GM18517 (cell line): ENCODE measurements at regions not wholly inside any gene's neighbourhood (a gene's known extent, or its start where the extent isn't known, plus 50 kb on each side); places are given as distances from the start of the nearest gene placed in this dataset.
"Not testable (repeated sequence)": the region's sequence is repeated elsewhere in the genome, so short reads cannot be mapped to it uniquely, and the experiment has no call there.

ENCODE experiments used
- ATAC-seq: cut with Tn5 transposase; IDR thresholded peaks from one replicate; pipeline ENCODE4 v1.9.1; 2021; ENCODE audit warnings: mild to moderate bottlenecking, moderate library complexity; ENCODE audit not compliant: unreplicated experiment

DNA sequence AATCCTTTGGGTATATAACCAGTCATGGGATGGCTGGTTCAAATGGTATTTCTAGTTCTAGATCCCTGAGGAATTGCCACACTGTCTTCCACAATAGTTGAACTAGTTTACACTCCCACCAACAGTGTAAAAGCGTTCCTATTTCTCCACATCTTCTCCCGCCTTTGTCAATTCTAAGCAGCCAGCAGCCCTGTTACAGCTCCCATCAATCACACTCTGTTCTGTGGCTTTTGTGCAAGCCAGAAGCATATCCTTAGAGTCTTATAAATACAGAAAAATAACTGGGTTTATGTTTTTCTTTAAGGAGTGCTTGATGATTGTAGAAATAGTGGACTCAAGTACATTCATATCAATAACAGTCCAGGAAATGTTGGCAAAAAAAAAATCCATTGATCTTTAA is 232.9 kb downstream of the ASMT start:
- ATAC-seq: not testable (repeated sequence)

DNA sequence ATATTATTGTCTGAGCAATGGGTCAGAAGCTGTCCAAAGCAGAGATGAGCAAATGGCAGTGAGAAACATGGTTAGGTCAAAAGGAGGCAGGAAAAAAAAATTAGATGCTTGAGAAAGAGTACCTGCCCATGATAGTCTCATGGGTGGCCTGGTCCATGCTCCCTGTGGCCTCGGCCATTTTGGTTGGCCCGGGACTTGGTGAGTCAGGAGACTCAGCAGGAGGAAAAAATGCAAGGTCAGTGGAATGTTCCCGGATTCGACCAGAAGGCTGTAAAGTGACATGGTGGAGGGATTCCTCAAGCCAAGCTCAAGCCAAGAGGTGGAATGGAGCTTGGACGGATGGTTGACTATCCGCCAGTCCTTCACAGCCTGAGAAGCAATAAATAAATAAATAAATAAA is 236.7 kb downstream of the ASMT start:
- ATAC-seq: no peak

- no peak for ATAC-seq
Observed at GRCh38 chrX:1852082-1852481, 237.2 kb downstream of the ASMT start.

DNA sequence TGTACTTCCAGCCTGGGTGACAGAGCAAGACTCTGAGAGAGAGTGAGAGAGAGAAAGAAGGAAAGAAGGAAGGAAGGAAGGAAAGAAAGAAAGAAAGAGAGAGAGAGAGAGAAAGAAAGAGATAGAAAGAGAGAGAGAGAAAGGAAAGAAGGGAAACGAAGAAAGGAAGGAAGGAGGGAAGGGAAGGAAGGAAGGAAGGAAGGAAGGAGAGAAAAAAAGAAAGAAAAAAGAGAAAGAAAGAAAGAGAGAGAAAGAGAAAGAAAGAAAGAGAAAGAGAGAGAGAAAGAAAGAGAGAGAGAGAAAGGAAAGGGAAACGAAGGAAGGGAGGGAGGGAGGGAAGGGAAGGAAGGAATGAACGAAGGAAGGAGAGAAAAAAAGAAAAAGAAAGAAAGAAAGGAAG is 238.6 kb downstream of the ASMT start:
- no peak for ATAC-seq

GRCh38 chrX:1853916-1854315 is 239.1 kb downstream of the ASMT start:
- ATAC-seq: no peak

GRCh38 chrX:1854861-1855260 is 240.0 kb downstream of the ASMT start:
- not testable (repeated sequence) for ATAC-seq

DNA sequence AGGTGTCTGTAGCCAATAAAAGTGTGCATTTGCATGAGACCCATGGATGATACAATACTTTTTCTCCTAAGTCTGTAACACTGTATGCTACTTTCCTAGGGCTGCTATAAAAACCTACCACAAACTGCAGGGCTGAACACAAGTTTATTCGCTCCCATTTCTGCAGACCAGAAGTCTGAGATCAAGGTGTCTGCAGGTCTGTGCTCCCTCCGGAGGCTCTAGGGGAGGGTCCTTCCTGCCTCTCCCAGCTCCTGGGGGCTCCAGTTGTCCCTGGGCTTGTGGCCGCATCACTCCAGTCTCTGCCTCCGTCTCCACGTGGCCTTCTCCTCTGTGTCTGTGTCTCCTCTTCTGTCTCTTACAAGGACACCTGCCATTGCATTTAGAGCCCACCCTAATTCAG is 244.4 kb downstream of the ASMT start:
- ATAC-seq: not testable (repeated sequence)

DNA sequence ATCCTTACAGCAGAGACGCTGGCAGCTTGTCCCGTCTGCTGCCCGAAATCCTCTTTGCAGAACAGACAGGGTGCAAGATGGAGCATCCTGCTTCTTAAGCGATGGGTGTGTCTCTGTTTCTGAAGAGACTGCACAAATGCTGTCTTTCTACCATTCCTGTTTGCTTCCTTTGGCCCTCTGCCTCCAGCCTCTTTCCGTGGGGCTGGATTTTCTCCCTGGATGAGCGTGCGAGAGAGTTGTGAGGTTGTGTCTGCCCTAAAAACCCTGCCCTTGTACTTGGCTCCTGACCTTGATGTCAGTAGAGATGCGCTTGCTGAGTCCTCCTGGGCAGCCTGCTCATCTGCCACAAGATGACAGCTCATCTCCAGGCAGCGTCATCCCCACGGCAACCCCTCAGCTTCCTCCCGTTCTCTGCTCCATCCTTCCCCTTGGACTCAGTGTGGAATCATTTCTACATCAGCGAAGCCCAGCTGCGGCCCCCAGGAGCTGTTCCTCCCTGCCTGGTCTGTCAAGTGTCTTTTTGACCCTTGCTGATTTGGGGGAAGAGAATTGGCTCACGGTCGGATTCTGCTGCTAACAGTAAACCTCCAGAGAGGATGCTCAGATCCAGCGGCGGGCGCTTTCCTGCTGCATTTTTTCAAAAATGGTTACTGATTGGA is 246.2 kb downstream of the ASMT start:
- no peak for ATAC-seq

DNA sequence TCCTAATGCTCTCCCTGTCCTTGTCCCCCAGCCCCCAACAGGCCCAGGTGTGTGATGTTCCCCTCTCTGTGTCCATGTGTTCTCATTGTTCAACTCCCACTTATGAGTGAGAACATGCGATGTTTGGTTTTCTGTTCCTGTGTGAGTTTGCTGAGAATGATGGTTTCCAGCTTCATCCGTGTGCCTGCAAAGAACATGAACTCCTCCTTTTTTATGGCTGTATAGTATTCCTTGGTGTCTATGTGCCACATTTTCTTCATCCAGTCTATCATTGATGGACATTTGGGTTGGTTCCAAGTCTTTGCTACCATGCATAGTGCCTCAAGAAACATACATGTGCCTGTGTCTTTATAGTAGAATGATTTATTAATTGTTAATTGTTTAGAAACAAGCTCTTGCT is 249.1 kb downstream of the ASMT start:
- not testable (repeated sequence) for ATAC-seq

- ATAC-seq: no peak
Observed at GRCh38 chrX:1870421-1870820, 255.6 kb downstream of the ASMT start.

DNA sequence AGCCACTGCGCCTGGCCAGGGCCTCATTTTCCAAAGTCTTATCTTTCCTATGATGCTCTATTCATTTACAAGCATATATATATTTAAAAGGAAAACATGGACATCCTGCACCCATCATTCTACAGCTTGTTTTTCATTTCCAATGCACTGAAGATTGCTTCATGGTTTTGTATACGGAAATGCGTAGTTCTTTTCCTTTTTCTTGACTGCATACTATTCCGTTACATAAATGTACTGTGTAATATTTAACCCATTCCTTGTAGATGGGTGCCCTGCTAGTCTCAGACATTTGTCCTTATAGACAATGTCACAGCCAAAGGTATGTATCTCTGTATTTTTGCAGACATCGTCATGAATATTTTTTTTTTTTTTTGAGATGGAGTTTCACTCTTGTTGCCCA is 257.0 kb downstream of the ASMT start:
- ATAC-seq: no peak

DNA sequence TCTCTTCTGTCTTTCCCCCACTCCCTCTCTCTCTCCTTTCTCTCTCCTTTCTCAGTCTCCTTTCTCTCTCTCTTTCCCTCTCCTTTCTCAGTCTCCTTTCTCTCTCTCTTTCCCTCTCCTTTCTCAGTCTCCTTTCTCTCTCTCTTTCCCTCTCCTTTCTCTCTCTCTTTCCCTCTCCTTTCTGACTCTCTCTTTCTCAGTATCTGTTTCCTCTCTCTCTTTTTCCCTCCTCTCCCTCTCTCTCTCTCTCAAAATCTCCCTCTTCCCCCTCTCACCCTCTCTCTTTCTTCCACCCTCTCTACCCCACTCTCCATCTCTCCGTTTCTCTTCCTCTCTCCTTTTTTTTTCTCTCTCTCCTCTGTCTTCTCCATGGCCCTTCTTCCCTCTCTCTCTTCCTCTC is 258.8 kb downstream of the ASMT start:
- ATAC-seq: no peak

GRCh38 chrX:1874416-1874815 is 259.6 kb downstream of the ASMT start:
- ATAC-seq: no peak

DNA sequence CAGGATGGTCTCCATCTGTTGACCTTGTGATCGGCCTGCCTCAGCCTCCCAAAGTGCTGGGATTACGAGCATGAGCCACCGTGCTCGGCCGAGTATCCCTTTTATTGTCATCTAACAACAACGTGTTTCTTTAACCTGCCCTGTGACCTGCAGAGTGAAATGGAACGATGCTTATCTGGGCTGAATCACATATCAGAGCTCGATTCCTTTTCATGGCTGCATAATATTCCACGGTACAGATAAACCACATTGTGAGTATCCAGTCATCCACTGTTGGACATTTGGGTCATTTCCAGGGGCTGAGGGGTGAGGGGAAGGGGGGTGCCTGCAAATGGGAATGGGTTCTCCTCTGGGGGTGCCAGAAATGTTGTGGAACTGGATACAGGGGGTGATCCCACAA is 260.0 kb downstream of the ASMT start:
- ATAC-seq: no peak

DNA sequence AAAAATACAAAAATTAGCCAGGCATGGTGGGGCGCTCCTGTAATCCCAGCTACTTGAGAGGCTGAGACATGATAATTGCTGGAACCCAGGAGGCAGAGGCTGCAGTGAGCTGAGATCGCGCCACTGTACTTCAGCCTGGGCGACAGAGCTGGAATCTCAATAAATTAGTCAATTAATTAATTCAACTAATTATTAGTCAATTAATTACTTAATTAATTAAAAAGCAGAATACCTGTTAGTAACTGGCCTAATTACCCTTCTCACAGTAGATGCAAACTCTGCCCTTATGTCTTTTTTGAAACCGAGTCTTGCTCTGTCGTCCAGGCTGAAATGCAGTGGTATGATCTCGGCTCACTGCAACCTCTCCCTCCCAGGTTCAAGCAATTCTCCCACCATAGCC is 261.2 kb downstream of the ASMT start:
- ATAC-seq: no peak

GRCh38 chrX:1877780-1878179 is 262.9 kb downstream of the ASMT start:
- ATAC-seq: no peak

DNA sequence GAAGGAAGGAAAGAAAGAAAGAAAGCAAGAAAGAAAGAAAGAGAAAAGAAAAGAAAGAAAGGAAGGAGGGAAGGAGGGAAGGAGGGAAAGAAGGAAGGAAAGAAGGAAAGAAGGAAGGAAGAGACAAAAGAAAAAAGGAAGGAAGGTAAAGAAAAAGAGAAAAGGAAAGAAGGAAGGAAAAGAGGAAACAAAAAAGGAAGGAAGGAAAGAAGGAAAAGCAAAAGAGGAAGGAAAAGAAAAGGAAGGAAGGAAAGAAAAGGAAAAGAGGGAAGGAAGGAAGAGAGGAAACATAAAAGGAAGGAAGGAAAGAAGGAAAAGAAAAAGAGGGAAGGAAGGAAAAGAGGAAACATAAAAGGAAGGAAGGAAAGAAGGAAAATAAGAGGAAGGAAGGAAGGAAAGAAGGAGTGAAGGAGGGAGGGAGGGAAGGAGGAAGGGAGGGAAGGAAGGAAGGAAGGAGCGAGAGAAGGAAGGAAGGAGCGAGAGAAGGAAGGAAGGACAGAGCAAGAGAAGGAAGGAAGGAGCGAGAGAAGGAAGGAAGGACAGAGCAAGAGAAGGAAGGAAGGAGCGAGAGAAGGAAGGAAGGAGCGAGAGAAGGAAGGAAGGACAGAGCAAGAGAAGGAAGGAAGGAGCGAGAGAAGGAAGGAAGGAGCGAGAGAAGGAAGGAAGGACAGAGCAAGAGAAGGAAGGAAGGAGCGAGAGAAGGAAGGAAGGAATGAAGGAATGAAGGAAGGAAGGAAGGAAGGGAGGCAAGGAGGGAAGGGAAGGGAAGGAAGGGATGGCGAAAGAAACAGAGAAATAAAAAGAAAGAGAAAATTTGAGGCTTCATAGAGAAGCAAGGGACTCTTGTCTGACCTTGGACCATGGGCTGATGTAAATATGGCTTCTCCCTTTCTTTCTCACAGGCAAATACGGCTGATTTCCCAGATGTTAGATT is 266.3 kb downstream of the ASMT start:
- ATAC-seq: not testable (repeated sequence)

GRCh38 chrX:1883772-1884171 is 268.9 kb downstream of the ASMT start:
- no peak for ATAC-seq

GRCh38 chrX:1884446-1884845 is 269.6 kb downstream of the ASMT start:
- no peak for ATAC-seq

- no peak for ATAC-seq
Observed at GRCh38 chrX:1885116-1885515, 270.3 kb downstream of the ASMT start.

DNA sequence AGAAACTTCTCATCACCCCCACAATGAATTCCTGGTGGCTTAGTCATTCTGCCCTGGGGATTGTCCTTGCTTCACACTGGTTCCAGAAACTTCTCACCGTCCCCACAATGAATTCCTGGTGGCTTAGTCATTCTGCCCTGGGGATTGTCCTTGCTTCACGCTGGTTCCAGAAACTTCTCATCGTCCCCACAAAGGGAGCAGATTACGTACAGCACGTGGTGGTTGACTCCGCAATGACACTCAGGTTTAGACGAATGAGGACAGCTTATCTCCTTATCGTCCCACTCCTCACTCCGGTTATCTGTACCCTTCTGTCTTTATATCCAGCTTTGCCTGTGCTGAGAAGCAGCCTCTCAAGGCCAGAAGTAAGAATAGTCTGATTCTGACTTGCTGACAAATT is 273.4 kb downstream of the ASMT start:
- not testable (repeated sequence) for ATAC-seq

GRCh38 chrX:1894026-1894294 is 279.1 kb downstream of the ASMT start:
- ATAC-seq: no peak

GRCh38 chrX:1894740-1895139 is 279.9 kb downstream of the ASMT start:
- no peak for ATAC-seq
